ENCODE measurements at regions not wholly inside any gene's neighbourhood (a gene's known extent, or its start where the extent isn't known, plus 50 kb on each side); places are given as distances from the start of the nearest gene placed in this dataset.
"Not testable (repeated sequence)": the region's sequence is repeated elsewhere in the genome, so short reads cannot be mapped to it uniquely, and the experiment has no call there.

DNA sequence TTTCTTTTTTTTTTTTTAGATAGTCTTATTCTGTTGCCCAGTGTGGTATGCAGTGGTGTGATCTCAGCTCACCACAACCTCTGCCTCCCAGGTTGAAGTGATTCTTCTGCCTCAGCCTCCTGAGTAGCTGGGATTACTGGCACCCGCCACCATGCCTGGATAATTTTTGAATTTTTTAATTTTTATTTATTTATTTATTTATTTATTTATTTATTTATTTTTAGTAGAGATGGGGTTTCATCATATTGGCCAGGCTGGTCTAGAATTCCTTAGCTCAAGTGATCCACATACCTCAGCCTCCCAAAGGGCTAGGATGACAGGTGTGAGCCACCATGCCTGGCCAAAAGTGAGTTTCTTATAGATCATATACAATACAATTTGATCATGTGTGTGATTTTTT is 395.9 kb upstream of the IRX2 start:
- DNase-seq: not testable (repeated sequence)

DNA sequence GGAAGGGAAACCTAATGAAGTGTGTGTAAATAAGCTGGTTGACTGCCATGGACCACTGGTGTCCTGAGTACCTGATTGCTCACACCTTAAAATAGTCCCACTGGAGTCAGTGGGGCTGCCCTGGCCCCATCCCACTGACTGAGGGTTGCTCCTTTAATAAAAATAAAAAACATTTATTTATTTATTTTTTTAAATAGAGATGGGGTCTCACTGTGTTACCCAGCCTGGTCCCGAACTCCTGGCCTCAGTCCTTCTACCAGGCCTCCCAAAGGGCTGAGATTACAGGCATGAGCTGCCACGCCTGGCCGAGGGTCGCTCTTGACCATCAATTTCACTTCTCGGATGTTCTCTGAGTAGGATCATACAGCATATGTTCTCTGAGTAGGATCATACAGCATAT is 394.2 kb upstream of the IRX2 start:
- no peak for DNase-seq

DNA sequence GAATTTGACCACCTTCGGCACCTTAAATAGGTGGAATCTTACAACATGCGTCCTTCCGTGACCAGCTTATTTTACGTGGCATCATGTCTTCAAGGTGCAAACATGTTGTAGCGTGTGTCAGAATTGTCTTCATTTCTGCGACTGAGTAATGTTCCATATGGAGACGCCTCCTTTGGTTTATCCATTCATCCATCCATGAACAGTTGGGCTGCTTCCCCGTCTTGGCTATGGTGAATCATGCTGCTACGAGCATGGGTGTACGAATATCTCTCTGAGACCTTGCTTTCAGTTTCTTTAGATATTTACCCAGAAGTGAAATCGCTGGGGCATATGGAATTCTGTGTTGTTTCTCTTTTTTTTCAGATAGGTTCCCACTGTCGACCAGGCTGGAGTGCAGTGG is 391.9 kb upstream of the IRX2 start:
- DNase-seq: no peak

DNA sequence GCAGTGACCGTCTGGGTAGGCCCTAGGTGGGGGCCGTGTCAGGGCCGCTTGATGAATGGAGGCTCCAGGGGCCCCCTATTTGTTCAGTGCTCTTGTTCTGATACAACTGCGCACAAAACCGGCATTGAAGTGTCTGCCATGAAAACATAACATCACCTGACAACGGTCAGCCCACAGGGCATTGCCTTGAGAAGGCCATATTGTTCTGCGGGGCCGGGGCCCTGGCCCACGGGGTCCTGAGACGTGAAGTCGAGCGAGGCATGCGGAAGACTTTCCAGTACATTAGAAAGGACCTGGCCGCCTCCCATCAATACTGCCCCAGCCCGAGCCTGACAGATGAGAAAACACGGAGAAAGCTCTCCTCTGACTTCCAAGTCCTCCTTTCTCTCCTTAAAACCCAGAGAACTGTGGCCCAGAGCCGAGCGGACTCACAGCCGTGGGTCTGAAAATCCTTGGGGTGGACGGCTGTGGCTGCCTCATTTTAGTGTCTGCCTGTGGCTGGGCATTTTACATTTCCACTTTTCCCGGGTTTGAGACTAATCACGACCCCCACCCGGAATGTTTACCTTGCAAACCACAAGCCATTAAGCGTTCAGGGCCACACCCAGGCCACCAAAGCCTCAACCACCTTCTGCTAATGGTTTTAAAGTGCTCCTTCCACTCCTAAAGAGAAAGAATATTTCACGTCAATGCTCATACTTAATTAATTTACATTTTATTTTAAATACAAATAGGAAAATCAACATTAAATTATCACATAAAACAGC is 391.0 kb upstream of the IRX2 start:
- DNase-seq: no peak

DNA sequence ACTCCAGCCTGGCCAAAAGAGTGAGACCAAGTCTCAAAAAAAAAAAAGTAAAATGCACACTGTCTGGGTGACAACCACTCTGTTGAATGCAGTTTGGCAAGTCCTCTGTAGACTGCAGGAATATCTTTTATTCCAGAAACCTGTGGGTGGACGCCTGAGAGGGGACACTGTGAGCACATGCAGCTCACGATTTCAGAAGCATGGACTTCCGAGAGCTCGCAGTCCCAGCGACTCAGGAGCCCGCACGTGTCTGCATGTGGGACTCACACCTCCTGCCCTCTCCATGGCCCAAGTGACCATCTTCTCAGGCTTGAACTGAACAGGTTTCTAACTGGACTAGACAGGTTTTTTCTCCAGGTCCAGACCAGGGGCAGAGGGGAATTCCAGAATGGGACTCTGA is 388.6 kb upstream of the IRX2 start:
- no peak for DNase-seq

DNA sequence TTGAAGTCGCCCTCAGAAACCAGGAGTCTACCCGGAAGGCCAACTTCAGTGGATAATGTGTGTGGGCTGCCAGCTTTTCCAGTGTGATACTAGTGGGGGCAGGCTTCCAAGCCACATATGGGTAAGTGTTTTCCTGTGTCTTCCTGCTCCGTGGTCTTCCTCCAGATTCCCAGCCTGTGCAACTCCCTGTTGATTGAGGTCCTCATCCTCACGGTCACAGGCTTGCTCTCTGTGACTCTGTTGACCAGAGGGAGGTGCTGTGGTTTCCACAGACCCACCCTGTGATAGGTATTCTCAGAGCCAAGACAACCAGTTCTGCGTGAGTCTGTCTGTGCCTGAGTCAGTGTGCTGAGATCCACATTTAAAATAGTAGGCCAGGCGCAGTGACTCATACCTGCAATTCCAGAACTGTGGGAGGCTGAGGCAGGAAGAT is 388.0 kb upstream of the IRX2 start:
- no peak for DNase-seq

DNA sequence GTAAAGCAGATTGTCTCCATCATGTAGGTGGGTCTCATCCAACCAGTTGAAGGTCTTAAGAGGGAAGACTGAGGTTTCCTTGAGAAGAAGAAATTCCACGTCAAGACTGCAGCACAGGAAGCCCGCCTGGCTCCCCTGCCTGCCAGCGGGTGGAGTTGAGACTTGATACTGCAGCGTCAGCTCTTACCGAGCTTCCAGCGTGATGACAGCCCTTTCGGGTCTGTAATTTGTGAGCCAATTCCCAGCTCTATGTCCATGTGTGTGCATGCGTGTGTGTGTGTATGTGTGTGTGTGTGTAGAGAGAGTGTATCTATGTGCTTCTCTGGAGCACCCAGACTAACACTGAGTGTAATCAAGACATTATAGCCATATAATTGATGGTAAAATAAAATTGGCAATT is 379.7 kb upstream of the IRX2 start:
- no peak for DNase-seq

DNA sequence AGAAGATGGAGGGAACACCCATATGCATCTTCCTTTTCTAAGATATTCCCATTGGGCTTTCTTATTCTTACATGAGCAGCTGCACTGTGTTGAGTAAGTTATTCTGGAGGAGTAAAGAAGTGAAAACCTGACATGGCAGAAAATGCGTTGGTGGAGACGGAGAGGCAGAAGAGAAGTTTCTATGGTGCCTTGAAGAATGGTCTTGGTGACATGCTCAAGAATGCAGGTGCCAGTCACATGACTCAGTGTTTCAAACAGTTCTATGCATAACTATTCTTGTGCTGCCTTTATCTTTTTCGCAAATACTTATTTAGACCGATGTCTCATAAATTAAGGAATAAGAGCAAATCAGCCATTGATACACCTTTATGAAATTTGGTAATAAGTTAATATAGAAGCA is 377.8 kb upstream of the IRX2 start:
- no peak for DNase-seq

DNA sequence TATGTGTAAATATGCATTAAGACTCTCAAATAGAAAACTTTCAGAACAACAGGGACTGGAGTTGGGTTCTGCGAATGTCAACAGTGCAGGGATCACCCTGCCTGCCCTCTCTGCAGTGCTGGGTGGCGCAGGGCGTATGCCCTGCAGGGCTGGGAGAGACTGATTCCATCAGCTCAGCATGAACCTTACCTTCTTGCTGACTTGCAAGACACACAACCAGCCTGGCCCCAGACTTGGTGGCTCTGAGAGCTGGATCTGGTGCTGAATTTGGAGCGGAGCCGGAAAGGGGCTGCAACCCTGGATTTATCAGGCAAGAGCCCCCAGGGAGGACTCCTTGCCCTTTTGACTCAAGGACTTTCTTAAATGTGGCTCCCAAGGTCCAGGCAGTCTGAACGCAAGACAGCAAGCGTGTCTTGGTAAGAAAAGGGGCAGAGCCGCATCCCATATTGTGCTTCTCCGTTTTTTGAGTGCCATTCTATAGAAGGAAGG is 376.0 kb upstream of the IRX2 start:
- no peak for DNase-seq

DNA sequence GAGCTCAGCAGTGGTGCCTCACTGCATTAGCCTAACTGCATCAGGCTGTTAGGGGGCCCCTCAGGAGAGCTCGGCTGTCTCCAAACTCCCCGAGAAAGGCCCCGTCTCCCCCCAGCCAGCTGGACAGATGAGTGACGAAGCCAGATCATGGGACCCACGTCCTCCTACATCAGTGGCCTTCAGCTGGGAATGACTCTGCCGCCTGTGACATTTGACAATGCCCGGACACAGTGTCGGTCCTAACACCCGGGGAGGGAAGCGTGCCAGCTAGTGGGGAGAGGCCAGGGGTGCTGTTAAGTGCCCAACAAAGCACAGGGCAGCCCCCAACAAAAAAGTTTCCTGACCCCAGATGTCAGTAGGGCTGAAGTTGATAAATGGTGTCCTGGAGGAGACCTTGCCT is 375.2 kb upstream of the IRX2 start:
- no peak for DNase-seq

DNA sequence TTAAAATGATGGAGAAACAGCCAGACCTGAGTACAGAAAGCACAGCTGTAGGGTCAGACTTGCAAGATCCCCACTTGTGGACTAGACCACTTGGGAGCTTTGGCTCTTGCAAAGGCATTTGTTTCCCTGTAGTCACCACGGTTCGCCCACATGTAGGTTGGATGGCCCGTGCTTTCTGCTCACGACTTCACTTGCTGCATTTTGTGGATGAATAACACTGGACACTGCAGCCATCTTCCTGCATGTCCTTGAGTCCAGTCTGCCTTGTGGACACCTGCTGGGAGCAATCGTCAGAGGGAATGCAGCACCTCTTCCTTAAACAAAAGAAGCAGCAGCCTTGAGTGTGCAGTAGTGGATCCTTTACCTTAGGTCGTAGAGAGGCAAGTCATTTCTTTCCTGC is 372.9 kb upstream of the IRX2 start:
- no peak for DNase-seq

DNA sequence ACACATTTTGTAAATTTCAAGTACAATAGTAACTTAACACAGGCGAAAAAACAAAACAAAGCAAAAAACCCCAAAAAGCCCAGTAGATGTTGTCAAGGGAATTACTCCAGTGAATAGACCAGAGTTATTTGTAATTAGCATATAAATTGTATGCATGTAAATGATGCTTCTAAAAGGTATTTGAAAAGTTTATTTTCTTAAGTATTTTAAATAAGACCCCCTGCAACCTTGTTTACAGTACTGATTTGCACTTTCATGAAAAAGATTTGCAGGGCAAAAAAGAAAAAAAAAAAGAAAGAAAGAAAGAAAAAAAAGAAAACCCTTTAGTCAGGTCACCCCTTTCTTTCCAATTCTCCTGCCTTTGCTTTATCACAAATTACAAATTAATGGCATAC is 372.3 kb upstream of the IRX2 start:
- DNase-seq: no peak

DNA sequence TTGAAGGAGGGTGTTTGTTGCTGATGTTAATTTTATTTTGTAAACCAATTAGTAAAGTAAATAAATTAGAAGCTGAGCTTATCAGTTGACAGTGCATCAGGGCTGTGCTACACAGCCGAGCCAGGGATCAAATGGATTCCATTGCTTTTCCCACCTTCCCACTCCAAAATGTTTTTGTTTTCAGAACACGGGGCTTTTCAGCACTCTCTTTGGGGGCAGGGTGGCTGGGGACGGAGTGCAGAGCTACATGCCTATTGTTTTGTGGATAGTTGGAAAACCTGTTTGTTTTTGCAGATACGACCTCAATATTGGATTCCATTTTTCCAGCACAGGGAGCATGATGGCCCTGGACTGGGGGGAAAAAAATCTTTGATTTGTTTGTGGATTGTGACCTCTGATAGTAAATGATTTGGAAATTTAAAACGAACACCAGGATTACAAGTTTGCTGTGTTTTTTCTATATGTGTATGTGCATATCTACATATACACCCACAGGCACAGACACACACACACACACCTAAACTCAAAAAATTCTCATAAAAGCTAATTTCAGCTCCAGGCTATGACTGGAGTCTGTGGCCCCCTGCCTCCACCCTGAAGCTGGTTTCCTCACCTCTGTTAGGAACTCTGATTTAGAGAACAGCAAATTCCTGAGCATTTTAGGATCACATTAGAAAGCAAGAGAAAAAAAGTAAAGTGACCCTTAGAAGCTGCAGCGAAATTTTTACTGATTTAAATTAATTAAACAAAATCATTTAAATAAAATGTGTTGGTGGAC is 371.7 kb upstream of the IRX2 start:
- DNase-seq: no peak

DNA sequence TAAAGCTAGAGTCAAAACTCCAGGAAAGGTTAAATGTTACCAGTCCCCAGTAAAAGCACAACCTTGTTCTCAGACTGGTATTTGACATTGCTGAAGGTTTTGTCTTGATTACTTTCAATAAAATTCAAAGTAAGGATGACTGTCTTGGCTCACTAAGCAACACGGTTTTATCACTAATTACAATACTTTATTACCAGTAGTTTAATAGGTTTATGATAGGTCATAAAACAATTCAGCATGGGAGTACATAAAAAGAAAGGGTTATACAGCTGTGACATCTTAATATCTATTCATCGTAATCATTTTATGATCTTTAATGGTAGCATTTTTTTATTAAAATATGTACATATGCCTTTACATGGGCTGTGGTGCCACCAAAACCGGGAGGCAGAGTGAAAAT is 370.7 kb upstream of the IRX2 start:
- DNase-seq: no peak

DNA sequence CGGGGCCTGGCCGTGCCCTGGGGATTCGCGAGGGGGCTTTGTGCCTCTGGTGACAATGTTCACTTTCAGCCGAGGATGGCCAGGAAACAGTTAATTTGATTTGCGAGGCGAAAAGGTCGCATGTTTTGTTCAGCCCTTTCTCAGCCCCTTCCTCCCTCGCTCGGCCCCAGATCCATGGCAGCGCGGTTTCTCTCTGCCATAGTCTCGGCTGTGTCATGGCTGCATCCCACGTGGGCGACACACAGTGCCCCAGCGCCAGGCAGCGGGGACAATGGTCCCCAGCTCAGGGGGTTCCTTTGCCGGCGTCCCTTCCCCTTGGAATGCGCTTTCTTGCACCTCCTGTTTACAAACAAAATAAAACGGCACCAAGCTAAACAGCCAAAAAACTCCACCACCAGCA is 370.3 kb upstream of the IRX2 start:
- DNase-seq: no peak

DNA sequence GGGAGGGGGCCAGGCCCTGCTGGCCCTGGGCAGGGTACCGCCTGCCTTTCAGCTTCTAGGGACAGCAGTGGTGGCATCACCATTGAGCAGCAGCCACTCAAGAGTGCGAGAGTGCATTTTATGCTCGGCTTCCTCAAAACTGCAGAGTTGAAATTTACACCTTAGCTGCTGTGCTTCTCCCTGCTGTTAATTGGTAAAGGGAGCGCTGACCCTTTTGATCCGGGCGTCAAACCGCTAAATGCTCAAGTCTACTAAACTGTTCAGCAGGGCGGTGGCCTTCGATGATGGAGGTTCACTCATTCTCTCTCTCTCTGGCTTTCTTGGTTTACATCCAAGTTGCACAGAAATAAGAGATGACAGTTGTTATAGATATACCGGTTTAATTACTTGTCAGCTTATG is 368.6 kb upstream of the IRX2 start:
- DNase-seq: no peak

DNA sequence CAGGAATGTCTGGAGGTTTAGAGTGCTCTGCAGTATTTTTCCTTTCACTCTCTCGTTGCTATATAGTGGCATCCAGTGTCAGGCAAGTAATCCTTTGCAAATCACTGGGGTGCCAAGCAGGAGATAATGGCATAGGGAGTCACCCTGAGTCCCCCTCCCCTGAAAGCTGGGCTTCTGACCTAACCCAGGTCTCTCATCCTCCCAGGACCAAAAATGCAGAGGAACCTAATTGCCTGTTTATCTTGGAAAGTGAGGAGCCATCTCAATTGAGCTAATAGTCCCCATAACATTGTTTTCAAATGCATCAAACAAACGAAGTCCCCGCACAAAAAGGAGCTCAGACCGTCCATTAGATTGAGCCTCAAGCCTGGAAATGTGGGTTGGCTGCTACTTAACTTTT is 368.0 kb upstream of the IRX2 start:
- DNase-seq: no peak

DNA sequence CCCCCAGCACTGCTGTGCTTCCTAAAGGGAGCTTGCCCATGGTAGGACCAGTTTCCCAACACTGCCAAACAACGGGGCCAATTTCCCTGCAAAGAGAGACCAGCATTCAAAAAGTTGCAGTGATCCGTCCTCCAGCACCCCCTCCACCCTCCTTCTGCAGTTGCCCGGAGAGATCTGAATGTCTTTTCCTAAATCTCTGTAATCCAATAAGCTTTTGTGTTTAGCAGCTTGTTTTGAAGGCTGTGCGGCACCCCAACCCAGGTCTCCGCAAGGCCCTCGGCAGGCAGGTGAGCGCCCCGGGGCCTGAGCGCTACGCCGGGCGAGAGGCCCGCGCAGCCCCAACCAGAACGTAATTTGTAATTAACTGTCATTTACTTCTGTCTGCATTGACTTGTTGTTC is 366.9 kb upstream of the IRX2 start:
- no peak for DNase-seq

DNA sequence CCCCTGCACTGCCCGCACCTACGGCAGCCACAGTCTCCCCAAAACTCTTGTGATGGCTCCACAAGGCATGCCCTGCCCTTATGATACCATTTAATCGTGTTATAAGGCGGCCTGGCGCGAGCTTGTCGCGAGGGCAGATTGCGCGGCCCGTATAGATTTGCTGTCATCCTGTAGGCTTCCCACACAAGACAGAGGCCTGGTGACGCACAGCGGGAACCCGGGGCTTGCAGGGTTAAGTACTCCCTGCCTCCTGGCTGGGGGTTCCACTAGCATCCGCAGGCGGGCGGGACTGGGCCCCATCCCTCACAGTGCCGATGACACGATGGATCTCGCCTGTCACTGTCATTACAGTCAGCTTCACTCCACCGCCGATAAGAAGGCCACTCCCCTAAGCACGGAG is 364.9 kb upstream of the IRX2 start:
- no peak for DNase-seq

DNA sequence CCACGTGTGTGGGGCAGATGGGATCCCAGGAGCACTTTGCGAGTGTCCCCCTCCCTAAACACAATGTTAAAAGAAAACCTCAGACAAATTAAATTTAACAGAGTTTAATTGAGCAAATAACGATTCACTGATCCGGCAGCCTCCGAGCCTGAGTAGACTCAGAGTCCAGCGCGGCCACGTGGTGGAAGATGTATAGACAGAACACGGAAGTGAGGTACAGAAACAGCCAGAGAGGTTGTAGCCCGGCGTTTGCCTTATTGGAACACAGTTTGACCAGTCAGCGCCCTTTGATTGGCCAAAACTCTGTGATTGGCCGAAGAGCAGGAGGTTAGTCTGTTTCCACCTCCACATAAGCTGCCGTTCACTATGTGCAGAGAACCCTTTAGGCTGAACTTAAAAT is 363.0 kb upstream of the IRX2 start:
- DNase-seq: no peak

DNA sequence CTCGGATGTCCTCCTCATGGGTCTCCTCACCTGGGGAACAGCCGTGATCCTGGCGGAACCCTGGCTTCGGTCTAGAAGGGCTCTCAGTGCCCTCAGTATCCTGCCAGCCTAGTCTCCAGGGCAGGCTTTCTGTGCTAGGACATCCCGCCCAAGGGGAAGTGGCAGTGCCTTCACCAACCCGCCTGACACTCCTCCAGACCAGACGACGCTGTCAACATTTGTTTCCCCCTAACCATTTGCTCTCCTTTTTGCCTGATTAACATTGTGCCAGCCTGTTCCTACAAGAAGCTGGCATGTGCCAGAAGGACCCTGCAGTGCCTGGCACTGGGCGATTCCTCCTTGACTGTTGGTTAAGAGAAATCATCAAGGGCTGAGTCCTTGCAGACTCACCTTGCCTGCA is 358.9 kb upstream of the IRX2 start:
- DNase-seq: no peak

DNA sequence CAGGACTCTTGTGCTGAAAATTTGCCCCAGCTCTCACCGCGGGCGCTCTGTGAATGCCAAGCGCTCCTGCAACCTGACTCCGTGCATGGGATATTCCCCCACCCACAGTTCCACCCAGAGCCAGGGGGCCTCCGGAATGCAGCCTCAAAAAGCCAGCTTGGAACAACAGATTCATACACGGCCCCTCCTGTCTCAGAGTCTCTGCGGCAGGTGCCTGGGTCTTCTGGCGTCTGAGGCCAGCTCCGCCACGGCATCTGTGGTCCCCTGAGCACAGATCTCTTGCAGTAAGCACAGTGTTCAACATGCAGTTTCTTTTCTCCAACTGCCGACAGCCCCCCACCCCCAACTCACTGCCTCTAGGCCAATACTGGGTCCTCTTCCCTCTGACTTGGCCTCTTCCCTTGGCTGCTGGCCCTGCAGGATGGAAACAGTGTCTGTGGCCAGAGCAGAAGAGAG is 355.7 kb upstream of the IRX2 start:
- peak; percentile 82 for DNase-seq

DNA sequence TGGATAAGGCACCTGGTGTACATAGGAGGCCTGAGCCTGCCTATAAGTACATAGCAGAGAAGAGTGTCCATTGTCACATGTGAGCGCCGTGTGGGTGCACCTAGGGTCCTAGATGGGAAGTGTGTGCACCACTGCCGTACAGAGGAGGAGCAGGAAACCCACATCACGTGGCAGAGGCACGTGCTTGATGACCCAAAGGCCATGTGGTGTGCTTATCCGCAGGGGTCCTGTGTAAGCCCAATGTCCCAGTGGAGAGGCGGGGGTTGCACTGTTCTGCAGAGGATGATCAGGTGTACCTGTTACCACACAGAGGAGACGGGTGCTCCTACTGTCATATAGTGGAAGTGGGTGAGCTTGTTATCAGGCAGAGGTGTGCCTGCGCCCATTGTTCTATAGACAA is 354.1 kb upstream of the IRX2 start:
- no peak for DNase-seq

DNA sequence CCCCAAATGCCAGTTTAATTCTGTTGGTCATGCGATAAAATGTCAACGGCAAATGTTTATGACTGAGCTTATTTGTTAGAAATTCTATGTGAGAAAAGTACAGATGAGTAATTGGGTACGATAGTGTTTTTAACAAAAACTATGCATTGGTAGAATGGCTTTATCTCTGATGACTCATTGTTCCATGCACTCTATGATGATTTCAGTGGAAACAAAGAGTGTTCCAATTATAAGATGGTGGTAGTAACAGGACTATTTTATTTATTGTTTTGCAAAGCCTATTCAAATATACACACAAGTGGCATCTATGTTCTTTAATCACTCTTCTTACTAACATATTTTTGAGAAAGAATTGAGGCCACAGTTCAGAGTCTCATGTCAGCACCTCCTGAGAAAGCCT is 353.7 kb upstream of the IRX2 start:
- DNase-seq: no peak

All from muscle of arm (tissue), 1 donor.